ENCODE measurements at regions not wholly inside any gene's neighbourhood (a gene's known extent, or its start where the extent isn't known, plus 50 kb on each side); places are given as distances from the start of the nearest gene placed in this dataset.

DNA sequence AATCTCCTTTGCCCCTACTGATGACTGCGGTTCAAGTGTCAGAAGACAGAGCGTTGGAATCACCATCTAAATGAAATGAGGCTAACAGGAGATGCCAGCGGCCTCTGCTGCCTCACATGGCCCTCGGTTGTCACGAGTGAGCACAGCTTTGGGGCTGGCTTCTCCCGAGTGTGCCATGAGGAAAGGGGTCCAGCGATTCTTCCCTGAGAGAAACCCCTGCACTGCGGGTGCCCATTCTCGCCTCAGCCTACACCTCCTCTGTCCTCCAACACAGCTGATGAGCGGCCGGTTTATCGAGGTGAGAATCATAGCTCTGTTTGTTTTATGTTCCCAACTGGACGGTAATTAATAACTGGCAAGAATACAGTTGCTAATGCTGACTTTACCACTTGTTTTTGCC is 144.7 kb upstream of the RPS6KA2 start:
- no peak for DNase-seq

DNA sequence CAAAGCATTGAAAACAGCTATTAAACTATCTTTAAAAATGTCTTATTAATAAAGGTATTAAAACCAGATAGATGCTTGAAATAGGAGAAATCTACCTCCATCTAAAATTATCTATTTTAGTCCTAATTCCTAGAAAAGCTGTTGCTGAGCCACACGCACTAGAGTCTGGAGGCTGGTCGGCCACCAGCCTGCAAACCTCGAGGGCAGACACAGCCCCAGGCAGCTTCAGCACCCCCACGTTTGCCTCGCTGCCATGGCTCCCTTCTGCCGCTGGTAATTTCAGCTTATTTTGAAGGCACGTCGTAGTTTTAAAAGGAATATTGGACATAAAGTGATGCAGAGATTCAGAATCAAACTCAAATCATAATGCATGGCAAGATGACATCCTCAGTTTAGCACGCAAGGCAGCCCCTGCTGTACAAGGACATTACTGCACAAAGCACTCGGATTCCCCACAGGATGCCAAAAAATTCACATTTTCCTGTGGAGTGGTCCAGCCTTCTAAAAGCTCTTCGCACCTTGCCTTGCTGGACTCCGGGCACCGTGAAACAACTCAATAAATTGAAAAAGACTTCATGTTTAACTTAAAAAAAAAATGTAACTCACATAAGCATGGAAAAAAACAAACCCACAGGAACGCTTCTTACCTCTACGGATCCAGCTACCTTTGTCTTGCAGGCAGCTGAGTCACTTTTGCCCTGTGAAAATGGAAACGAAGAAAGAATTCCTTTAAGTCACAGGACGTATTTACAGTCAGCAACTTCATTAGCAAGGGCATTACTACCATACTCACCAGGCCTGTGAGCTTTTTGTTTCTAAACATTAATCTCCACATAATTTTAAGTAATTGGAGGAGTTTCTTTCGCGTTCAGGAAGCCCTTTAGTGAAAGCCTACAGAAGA is 143.4 kb upstream of the RPS6KA2 start:
- DNase-seq = no peak

DNA sequence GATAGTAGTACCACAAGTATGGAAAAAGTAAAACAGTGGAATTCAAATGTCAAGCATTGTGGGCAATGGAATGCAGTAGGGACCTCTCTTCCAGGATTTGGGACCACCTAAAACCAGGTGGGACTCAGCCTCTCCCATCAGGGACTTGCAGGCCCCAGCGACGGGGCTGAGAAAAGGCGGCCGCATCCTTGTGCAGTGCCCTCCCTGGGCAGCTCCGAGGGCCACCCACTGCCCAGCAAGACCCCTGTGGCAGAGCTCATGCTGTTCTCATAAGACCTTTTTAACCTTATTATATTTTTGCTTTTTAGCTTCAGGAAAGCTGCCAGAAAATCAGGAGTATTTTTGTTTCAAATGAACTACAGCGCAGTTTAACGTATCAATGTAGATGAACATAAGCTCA is 142.6 kb upstream of the RPS6KA2 start:
- DNase-seq = no peak

DNA sequence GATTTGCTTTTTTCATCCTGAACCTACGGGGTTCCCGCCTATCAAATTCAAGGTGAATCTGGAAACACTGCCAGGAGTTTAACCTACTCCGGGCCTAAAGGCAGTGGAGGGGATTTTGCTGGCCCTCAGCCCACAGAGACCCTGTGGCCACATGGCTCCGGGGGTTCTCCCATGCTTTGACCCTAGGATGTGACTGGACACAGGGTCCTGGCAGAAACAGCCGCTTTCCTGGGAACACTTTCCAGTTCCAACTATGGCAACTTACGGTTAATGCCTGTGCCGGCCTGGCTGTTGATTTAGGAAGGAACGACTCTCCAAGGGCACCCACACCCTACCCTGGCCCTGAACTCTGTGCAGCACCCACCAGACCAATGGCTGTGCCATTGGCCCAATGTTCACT is 141.7 kb upstream of the RPS6KA2 start:
- DNase-seq = no peak

DNA sequence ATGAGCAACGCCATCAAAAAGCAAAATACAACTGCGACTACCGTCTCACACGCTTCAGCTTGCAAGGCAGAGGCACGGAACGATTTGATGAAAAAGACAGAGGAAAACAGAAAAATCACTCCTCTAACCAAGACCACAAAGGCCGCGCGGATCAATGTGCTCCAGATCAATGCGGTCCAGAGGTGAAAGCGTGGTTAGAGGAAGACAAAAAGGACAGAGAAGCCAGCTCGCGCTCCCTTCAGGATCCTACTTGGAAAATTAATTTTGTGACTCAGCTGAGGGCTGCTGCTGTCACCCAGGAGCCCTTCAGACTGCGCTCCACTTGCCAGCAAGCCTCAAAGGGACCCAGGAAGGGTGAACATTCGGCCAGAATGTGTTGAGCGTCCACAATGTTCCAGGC is 140.2 kb upstream of the RPS6KA2 start:
- no peak for DNase-seq

DNA sequence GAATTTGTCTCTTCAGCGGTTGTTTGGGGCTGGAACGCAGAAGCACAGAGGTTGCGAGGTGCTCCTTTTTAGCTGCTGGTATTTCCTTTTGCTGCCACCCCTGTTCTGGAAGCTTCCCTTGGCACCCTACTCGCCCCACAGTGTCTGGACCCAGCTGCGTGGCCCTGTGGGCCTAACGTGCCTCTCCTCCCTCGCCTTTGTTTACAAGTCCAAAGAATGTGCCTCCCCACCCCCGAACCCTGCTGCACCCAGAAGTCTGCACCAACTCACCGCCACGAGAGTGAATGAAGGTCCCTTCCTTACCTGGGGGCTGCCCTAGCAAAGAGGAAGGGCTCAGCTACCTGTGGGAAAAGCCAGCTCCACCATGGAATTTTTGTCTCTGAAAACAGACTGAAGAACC is 139.7 kb upstream of the RPS6KA2 start:
- DNase-seq = no peak

DNA sequence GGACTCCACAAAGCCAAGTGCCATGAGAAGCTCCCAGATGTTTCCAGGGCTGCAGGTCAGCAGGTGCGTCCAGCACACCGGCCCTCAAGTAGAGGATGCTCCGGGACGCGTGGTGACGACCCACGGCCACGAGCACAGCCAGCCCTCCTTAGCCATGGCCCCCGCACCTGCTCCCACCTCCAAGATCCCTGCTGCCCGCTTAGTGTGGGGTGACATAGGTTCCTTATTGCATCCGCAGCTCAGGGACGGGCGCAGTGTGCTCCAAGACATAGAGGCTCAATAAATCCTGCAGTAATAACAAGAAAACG is 138.1 kb upstream of the RPS6KA2 start:
- DNase-seq = no peak

DNA sequence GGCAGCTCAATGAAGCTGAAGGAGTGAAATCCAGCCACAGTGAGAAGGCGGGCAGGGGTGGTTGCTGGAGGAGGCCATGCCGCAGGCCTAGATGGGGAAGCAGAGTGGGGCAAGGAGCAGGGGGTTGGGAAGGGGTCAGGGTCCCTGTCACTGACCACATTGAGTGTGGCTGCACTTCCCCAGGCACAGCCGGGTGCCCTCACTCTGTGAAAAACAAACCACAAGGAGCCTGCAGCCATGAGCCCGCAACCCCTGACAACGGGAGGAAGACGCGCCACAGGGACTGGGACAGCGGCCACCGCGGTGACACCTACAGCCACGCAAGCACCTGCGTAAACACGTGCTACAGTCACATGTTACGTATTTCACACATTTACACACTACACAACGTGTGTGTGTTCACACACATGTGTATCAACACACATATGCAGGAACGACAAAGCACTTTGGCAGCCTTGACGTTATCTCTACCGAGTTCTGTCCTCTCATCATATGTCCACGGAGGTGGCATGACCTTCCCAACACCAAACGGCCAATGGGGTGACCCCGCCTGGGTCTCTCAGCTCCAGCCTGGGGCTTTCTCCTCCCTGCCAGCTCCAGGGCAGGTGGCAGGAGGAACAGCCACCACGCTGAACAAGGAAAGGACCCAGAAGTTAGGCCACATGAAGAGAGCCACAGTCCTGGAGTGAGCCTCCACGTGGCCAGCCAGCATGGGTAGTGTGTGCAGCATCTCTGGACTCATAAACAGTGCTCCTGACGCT is 137.6 kb upstream of the RPS6KA2 start:
- no peak for DNase-seq

DNA sequence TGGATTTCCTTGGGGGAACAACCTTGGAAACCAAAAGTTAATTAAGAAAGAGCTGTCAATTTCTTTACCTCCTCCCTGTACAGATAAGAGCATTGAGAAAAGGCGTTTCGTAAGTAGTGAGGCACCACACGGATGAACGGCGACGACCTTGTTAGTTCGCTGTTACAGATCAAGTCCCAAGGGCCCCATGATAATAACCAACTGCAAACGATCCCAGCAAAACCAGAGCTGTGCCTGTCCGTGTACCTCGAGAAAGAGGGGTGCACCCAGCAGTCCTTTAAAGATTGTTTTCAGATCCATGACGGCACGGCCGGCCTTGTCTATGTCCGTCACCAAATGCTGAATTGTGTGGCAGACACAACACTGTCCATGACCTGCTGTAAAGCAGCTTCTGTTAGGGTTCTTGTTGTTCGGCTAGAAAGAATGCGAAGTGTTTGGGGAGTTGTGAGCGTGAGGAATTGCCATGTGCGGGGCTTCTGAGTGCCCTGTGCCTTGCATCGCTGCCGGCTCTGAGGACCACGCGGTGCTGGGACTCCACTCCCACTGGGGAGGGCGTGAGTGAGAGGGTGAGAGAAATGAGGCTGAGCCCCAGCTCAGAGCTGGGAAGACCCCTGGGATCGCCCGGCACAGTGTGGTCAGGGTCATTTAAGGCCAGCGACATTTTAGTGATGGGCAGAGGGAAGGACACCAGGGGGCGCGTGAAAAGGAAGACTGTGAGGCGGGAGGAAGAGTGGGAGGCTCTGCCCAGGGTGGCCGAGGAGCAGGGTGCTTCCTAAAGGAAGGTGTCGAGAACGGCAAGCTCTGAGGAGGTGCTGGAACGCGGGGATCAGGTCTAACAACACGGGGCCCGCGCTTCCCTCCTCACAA is 136.8 kb upstream of the RPS6KA2 start:
- DNase-seq = no peak

DNA sequence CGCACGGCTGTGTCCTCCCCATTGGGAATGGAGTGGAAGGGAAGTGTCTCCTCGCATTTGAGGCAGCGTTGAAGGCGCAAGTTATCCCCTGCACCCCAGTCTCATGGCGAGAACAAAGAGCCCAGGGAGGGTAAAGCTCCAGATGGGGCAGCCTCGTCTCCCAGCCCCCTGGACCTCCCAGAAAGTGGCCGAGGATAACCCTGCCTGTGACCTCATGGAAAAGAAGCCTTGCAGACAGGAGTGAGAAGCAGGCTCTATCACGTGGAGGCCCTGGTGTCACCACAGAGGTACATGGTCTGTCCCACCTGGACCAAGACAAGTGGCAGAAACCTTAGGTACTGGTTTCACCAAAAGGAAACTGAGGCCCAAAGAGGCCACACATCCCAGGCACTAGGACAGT is 134.8 kb upstream of the RPS6KA2 start:
- DNase-seq = no peak

DNA sequence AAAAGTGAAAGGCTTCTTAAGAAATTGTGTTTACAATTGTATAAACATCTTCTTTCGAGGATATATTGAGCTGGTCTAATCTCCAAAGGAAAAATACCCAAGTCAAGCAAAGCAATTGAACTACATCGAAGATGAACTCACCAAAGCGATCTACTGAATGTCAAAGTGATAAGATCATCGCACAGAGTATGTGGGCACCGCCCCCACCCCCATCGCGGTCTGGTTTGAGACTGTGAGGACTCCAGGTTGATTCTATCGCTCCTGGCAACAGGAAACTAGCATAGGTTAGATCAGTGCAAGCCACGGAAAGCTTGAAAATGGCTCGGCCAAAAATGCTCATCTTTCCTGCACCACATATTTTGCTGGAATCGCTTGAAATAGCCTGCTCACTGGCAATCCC is 133.2 kb upstream of the RPS6KA2 start:
- no peak for DNase-seq

DNA sequence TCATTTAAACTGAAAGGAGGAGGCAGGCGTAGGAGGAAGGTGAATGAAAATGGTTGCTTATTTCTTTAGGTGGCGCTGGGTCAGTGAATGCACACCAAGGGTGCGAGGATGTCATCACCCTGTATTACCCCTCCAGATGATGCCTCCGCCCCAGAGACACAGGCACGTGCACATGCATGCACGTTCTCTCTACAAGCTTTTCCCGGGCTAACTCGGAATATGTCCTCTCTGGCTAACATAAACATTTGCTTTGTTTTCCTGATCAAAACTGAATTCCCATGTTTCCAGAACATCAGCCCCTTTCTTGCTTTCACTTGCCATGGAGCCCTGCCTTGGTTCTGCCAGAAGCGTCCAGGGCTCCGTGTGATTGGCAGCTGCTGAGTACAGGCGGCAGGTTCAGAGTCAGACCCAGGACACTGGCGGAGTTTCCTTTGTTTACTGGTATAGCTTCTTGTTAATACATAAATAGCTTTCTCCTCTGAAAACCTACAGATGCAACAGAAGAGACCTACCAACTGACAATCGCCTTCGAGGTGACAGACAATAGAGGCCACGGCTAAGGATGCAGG is 131.2 kb upstream of the RPS6KA2 start:
- no peak for DNase-seq

DNA sequence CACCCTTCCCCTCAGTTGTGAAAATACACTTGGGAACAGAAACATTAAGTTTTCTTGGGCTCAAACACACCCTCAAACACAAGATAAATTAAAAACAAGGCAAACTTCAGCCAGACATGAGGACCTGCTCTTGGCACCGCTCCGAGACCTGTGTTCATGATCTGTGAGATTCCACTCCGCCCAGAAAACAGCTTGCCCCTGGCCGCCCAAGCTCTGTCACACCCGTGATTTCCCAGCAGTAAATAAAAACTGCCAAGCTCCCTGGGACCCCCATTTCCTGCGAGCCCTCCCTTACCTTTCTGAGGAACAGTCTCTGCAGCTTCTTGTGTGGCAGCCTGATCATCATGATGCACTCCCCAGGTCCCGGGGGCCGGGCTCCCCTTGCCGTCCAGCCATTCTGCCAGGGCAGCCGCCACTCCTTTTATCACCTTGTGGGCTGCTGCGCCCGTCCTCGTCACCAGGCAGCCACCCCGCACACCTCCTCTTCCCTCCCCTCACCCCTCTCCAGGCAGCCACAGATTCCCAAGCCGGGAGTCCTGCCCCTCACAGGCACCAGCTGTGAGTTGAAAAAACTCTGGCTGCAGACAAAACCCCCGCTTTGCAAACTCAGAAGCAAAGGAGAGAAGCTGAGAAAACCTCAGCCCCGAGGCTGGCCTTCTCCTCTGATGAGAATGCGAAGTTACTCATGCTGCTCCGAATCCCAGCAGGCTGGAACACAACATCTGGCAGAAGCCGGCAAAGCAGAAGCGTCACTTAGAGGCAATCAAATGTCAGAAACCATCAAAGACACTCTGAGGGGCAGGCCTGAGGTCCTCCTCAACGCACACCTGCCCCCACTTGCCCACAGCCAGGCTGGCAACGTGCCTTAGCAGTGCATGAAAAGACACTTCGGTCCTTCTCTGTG is 130.4 kb upstream of the RPS6KA2 start:
- no peak for DNase-seq

DNA sequence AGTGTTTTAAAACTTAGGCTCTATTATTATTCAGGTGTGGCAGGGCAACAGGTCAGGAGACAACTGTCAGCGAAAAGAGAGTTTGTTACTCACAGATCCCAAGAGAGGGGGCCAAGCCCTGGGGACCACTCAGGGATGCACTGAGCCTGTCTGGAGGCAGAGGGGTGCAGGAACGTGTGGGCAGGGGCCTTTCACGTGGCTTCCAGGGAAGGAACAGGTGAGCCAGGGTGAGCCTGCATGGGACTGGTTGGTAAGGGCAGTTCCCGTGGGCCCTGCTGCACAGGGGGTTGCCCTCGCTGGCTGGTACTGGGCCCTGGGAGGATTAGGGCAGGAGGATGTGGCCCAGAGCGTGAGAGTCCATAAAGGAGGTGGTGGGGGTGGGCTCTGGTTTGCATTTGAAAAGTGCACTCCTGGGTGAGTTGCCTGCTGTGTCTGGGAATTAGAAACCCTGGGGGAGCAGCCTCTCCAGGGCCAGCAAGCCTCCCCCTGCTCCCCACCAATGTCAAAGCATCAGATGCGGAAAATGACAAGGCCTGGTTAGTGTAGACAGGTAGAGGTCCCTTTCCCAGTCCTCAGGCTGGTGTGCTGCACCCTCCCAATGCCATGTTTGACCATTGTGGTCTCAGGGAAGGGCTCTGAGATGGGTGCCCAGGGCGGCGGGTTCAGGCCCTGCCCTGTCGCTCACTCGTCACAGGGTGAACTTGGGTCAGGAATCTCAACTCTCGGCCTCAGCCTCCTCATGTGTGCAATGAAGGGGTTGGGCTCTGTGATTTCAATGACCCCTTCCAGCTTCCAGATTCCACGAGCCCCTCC is 127.4 kb upstream of the RPS6KA2 start:
- no peak for DNase-seq

DNA sequence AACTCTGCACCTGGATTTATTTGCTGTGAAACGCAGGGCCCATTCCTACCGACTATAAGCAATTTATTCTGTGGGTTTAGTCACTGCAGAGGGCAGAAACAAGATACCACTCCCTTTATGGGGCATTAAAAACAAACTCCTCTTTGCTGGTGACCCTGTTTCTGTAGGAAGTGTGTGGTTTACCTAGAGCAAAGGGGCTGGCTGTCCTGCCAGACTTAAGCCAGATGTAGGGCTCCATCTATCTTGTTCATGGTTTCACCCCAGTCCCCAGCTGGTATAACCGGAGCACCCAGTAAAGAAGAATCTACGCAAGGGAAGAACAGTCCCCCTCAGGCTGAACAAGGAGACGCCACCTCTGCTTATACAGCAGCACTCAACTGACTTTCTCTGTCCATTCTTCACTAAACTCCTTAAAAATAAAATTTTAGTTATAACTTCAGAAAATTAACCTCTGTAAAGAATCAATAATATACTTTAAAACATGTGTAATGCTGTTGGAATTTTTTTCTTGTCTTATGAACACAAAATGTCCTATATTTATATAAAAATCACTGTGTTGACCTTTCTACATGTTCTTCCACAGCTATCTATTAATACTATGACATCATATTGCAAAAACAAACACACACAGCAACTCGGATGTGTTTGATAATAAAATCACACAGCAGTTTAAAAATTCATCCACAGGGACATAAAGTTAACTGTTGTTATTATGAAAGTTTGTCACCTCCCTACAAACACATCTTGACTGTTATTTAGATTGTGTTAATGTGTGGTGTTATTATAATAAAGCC is 126.1 kb upstream of the RPS6KA2 start:
- no peak for DNase-seq

DNA sequence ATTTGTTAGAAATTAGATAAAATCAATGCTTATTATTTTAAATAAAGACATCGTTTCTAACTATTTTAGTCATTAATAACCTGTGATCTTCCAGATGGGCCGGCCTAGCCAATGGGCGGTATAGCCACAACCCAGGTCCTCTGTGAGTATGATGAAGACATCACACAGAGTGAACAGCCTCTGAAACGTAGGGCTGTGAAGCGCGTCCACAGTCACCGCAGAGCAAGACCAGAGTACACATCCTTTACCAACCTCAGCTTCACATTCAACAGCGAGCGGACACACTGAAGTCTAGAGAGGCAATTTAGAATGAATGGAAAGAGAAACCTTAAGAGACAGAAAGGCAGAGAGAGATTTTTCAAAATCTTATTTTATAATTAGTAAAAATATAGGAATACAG is 125.0 kb upstream of the RPS6KA2 start:
- no peak for DNase-seq

DNA sequence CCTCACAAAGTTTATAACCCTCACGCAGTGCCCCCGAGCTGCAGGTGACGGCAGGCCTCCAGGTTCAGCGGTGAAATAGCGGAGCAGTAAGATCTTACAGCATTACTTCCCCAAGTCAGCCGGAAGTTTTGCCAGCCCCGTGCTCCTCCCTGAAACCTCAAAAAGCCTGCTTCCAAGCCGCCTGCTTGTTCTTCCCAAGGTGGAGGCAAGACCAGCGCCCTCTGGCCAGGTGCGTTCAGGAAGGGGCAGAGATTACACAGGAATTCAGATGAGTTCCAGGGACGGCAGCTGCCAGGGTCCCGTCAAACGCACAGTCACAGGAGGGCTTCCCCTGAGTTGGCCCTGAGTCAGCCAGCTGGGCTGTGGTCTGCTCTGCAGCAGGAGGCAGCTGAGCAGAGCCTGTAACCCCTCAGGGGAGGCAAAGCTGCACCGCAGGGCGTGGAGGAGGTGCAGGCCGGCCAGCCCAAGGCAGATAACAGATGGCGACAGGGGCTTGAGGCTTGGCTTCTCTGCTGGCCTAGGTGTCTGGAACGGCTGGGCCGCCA is 124.1 kb upstream of the RPS6KA2 start:
- DNase-seq = no peak

DNA sequence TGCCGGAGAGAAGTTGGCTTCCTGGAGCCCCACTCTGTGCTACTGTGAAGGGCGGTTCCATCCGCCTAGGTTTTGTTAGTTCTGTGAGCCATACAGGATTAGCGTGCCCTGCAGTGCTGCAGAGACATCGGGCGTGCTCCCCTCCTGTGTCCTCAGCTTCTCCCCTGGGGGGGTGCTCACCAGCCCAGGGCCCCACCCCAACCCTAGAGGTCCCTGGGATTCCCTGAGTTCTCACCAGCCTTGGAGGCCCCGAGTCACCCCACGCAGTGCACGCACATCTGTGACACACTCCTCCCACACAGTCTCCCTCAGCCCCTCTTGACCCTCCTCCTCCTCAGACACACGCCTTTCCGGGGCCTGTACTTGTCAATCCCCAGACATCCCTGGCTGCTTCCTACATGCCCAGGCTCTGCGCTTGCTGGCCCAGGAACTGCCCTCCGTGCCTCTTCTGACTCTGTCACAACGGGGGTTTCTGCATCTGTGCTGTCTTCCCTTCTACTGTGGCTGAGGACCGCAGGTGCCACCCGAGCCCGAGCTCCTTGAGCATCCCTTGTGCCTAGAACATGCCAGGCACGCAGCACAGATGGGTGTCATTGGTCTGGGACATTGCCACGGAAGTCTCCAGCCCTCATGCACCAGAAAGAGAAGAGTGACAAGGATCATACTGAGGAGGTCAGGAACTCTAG is 123.2 kb upstream of the RPS6KA2 start:
- DNase-seq = no peak

DNA sequence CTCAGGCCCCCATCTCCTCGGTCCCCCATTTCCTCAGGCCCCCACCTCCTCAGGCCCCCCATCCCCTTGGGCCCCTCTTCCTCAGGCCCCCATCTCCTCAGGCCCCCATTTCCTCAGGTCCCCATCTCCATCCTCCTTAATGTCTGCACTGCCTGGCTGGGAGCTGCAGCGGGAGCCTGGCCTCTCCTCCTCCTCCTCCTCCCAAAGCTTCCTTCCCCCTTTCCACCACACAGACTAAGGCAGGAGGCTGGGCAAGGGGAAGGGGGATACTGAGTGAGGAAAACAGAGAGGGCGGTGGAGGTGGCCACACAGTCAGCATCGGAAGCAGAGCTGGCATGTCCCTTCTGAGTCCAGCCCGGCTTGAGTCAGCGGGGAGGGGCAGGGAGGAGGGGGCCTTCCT is 122.6 kb upstream of the RPS6KA2 start:
- no peak for DNase-seq

Measured in NCI-H1694 treated with DMSO at 0.1 percent for 48 hours (cell line).